ENCODE measurements at regions not wholly inside any gene's neighbourhood (a gene's known extent, or its start where the extent isn't known, plus 50 kb on each side); places are given as distances from the start of the nearest gene placed in this dataset.
"Not testable (repeated sequence)": the region's sequence is repeated elsewhere in the genome, so short reads cannot be mapped to it uniquely, and the experiment has no call there.

GRCh38 chr14:19159003-19159625 lies 191.9 kb downstream of the POTEM start:
- not testable (repeated sequence) for TF ChIP-seq CTCF (IDR thresholded peaks at IDR 0.05; ENCODE audit: control extremely low read depth in 1 of 3, insufficient read depth in 1 of 3, low read depth in 1 of 3, low read length in 3 of 3); YY1 (IDR thresholded peaks at IDR 0.05; ENCODE audit: low read depth, low read length); POLR2A (IDR thresholded peaks at IDR 0.05; ENCODE audit: control extremely low read depth in 1 of 2, low read depth in 2 of 2, low read length in 2 of 2); ATF3 (IDR thresholded peaks at IDR 0.05; ENCODE audit: insufficient read depth, low read depth, low read length); BRCA1 (IDR thresholded peaks at IDR 0.05; ENCODE audit: low read depth, low read length)
